ENCODE measurements at regions not wholly inside any gene's neighbourhood (a gene's known extent, or its start where the extent isn't known, plus 50 kb on each side); places are given as distances from the start of the nearest gene placed in this dataset.

DNA sequence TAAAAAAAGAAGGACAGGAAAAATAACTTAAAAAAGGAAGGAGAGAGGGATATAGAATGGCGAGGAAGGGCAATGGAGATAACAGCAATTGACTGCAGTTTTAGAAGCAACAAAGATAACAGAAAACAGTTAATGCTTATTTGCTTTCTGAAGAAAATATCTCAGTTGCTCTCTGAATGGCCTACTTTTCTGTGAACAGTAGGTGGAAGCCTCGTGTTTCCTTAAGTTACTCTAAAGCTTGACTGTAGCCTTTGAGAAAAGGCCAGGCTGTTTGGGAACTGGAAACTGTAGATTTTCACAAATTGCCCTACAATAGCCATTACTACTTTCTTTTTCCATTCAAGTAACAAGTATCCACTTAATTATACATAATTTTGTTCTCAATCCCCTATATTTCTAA, 404.5 kb downstream of the YTHDC2 start:
- TF ChIP-seq CTCF (IDR thresholded peaks at IDR 0.05), result no peak
- no peak for TF ChIP-seq EZH2 (IDR thresholded peaks at IDR 0.05; ENCODE audit: borderline replicate concordance, insufficient read depth, low read depth, low read length, poor library complexity, severe bottlenecking)

Data from B cell (primary cell).